AG10803 (cell line): ENCODE measurements at regions not wholly inside any gene's neighbourhood (a gene's known extent, or its start where the extent isn't known, plus 50 kb on each side); places are given as distances from the start of the nearest gene placed in this dataset.

ENCODE experiments used
- DNase-seq: peaks from one replicate; pipeline ENCODE4 v3.0.0; 2010; ENCODE audit warnings: low read depth
- H3K4me3 ChIP-seq: 2 replicates; pipeline ENCODE4 v1.5.1; 2011; ENCODE audit warnings: mild to moderate bottlenecking, low read length, control low read depth
- TF ChIP-seq, protein P1 (sequence below): conservative IDR thresholded peaks from 2 replicates; pipeline ENCODE4 v1.5.1; 2011; ENCODE audit warnings: mild to moderate bottlenecking, low read length, control low read depth, inconsistent platforms

DNA sequence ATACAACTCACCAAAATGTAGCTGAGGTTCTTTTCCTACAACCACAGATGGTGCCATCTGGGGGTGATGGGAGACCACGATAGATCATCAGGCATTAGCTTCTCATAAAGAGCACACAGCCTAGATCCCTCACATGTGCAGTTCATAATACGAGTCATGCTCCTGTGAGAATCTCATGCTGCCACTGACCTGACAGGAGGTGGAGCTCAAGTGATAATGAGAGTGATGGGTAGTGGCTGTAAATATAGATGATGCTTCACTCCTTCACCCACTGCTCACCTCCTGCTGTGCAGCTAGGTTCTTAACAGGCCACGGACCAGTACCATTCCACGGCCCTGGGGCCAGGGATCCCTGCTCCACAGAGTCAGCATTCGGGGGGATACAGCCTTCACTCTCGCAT is 943.8 kb downstream of the NLGN4Y start:
- peak; percentile 10 for DNase-seq
- no peak overlapping the region for H3K4me3 ChIP-seq
- TF ChIP-seq, protein P1, sequence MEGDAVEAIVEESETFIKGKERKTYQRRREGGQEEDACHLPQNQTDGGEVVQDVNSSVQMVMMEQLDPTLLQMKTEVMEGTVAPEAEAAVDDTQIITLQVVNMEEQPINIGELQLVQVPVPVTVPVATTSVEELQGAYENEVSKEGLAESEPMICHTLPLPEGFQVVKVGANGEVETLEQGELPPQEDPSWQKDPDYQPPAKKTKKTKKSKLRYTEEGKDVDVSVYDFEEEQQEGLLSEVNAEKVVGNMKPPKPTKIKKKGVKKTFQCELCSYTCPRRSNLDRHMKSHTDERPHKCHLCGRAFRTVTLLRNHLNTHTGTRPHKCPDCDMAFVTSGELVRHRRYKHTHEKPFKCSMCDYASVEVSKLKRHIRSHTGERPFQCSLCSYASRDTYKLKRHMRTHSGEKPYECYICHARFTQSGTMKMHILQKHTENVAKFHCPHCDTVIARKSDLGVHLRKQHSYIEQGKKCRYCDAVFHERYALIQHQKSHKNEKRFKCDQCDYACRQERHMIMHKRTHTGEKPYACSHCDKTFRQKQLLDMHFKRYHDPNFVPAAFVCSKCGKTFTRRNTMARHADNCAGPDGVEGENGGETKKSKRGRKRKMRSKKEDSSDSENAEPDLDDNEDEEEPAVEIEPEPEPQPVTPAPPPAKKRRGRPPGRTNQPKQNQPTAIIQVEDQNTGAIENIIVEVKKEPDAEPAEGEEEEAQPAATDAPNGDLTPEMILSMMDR, result no peak

DNA sequence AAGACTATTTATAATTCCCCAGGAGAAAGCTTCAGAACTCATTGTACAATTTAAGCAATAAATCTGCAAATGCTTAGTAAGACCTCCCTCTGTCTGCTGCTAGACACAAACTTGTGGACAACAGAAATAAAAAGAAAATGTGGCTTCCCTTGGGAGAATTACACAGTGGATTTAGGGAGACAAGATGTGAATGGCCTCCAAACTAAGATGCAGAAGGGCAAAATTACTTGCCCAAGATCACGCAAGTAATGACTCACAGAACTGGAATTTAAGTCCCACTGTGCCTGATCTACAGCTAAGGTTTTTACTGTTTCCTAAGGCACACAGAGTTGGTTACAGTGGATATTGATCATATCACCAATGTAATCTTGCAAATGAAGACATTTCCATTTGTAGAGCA is 947.0 kb downstream of the NLGN4Y start:
- no peak overlapping the region for H3K4me3 ChIP-seq
- TF ChIP-seq, protein P1, result no peak
- peak; percentile 89 for DNase-seq

DNA sequence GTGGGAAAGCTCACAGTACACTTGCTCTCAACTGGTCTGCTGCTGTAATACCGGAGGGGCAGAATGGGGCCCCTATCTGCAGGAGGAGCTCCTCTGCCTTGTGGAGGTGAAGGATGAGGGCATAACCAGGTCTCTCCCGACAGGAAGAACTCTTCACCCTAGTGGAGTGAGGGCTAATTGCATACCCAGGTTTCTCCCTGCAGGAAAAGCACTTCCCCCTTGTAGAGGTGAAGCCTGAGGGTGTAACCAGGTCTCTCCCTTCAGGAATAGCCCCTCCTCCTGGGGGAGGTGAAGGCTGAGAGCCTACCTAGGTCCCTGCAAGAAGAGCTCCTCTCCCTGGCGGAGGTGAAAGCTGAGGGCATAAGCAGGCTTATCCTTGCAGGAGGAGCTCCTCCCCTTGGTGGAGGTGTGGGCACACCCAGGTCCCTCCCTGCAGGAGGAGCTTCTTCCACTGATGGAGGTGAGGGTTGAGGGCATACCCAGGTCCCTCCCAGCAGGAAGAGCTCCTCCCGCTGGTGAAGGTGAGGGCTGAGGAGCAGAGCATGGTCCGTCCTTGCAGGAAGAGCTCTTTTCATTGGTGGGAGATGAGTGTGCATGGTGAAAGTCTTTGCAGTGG is 954.1 kb downstream of the NLGN4Y start:
- DNase-seq, result no peak
- TF ChIP-seq, protein P1, result no peak
- H3K4me3 ChIP-seq, result no peak overlapping the region

DNA sequence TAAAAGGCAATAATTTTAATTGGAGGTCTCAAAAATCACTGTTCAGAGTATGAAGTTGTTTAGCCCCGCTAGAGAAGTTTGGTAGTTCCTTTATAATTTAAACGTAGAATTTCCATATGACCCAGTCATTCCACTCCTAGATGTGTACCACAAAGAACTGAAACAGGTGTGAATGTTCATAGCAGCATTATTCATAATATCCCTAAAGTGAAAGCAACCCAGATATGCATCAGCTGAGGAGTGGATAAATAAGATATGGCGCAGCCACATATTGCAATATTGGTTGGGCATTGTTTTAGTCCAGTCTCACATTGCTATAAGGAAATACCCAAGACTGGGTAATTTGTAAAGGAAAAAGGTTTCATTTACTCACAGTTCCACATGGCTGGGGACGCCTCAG is 976.2 kb downstream of the NLGN4Y start:
- TF ChIP-seq, protein P1, result no peak
- no peak overlapping the region for H3K4me3 ChIP-seq
- no peak for DNase-seq

DNA sequence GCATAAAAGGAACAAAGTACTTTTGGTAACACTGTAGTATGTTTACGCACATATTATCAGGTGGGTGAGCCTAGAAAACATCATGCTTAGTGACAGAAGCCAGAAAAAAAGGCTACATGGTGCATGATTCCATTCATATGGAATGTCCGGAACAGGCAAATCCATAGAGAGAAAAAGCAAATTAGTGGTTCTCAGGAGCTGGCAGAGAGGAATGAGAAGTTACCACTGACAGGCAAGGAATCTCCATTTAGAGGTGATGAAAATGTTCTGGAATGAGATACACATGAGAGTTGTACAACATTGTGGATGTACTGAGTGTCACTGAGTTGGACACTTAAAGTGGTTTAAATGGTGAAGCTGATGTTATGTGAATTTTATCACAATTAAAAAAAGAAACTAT is 976.9 kb downstream of the NLGN4Y start:
- peak; percentile 49 for DNase-seq
- TF ChIP-seq, protein P1, result no peak
- H3K4me3 ChIP-seq, result no peak overlapping the region

DNA sequence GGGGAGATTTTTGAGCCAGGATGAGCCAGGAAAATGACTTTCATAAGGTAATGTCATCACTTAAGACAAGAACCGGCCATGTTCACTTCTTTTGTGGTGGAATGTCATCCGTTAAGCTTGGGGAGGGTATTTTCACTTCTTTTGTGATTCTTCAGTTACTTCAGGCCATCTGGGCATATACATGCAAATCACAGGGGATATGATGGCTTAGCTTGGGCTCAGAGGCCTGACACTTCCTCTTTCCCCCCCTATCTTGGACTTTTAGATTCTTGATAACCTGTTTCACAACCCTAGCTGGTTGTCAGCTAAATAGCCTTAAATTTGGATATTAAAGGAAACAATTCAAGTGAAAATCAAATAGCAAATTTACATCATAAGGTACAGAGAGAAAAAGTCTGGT is 986.0 kb downstream of the NLGN4Y start:
- no peak for DNase-seq
- no peak overlapping the region for H3K4me3 ChIP-seq
- TF ChIP-seq, protein P1, result no peak

DNA sequence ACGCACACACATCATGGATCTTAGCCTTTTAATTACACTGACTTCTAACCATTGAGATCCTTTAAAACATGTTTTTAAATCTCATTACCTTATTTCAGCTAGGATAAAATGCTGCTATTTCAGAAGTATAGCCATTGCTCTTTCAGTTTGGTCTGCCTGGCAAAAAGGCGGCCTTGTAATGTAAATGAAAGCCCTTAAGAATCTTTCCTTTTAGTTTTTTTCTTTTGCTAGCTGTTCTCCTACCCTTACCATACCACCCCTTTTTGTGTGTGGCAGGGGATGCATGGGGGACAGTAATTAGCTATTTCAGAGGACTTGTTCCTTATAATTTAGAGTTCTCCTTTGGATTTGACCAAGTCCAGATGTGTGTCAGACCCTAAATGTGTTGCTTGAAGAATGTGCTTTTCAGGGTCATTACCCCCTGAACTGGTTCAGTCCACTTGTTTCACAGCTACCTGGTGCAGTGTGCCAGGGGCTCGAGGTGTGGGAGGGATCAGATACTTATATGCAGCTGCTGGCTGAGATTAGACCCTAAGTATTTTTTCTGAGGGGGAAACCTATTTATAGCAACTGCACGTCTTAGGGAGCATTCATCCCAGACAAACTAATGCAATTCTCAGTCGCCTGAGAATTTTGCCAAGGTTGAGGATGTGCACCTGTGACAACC is 986.8 kb downstream of the NLGN4Y start:
- TF ChIP-seq, protein P1, result no peak
- no peak overlapping the region for H3K4me3 ChIP-seq
- DNase-seq, result no peak
